ENCODE measurements at regions not wholly inside any gene's neighbourhood (a gene's known extent, or its start where the extent isn't known, plus 50 kb on each side); places are given as distances from the start of the nearest gene placed in this dataset.

GRCh38 chr11:110832539-110832938 lies 120.3 kb upstream of the ARHGAP20 start:
- ATAC-seq: no peak
- intact Hi-C loops (cut with DNase I): no loop called here

GRCh38 chr11:110832080-110832479 lies 119.8 kb upstream of the ARHGAP20 start:
- intact Hi-C loops (cut with DNase I): no loop called here
- no peak for ATAC-seq
- DNase-seq (ENCODE audit: low spot score): no peak

More at GRCh38 chr11:110832539-110832938, 120.3 kb upstream of the ARHGAP20 start:
- no peak for DNase-seq (ENCODE audit: low spot score)

GRCh38 chr11:110830747-110831146 lies 118.5 kb upstream of the ARHGAP20 start:
- DNase-seq (ENCODE audit: low spot score): no peak
- ATAC-seq: no peak
- intact Hi-C loops (cut with DNase I): no loop called here

- no peak for DNase-seq (ENCODE audit: low spot score)
- intact Hi-C loops (cut with DNase I): no loop called here
- ATAC-seq: no peak
Measured at GRCh38 chr11:110830344-110830743, 118.1 kb upstream of the ARHGAP20 start.

GRCh38 chr11:110829873-110830272 lies 117.6 kb upstream of the ARHGAP20 start:
- ATAC-seq (no peak), DNase-seq (ENCODE audit: low spot score) (no peak)
- intact Hi-C loops (cut with DNase I): no loop called here

- ATAC-seq: no peak
- DNase-seq (ENCODE audit: low spot score): no peak
- intact Hi-C loops (cut with DNase I): no loop called here
Measured at GRCh38 chr11:110828086-110828485, 115.8 kb upstream of the ARHGAP20 start.

- no peak for ATAC-seq
- intact Hi-C loops (cut with DNase I): no loop called here
Measured at GRCh38 chr11:110827276-110827675, 115.0 kb upstream of the ARHGAP20 start.

GRCh38 chr11:110824912-110825620 lies 112.8 kb upstream of the ARHGAP20 start:
- DNase-seq (ENCODE audit: low spot score) (no peak), ATAC-seq (no peak)
- intact Hi-C loops (cut with DNase I): no loop called here

More at GRCh38 chr11:110827276-110827675, 115.0 kb upstream of the ARHGAP20 start:
- no peak for DNase-seq (ENCODE audit: low spot score)

GRCh38 chr11:110818032-110818687 lies 105.9 kb upstream of the ARHGAP20 start:
- DNase-seq (ENCODE audit: low spot score) (no peak), ATAC-seq (no peak)
- intact Hi-C loops (cut with DNase I): no loop called here

GRCh38 chr11:110812086-110812733 lies 100.0 kb upstream of the ARHGAP20 start:
- DNase-seq (ENCODE audit: low spot score) (no peak), ATAC-seq (no peak)
- intact Hi-C loops (cut with DNase I): no loop called here

- ATAC-seq (no peak), DNase-seq (ENCODE audit: low spot score) (no peak)
- intact Hi-C loops (cut with DNase I): no loop called here
Measured at GRCh38 chr11:110809417-110810199, 97.4 kb upstream of the ARHGAP20 start.

- DNase-seq (ENCODE audit: low spot score): no peak
- intact Hi-C loops (cut with DNase I): no loop called here
- ATAC-seq: no peak
Measured at GRCh38 chr11:110808248-110808647, 96.0 kb upstream of the ARHGAP20 start.

- intact Hi-C loops (cut with DNase I): no loop called here
- DNase-seq (ENCODE audit: low spot score) (no peak), ATAC-seq (no peak)
Measured at GRCh38 chr11:110807801-110808200, 95.6 kb upstream of the ARHGAP20 start.

GRCh38 chr11:110805756-110806155 lies 93.5 kb upstream of the ARHGAP20 start:
- ATAC-seq: no peak
- intact Hi-C loops (cut with DNase I): no loop called here
- no peak for DNase-seq (ENCODE audit: low spot score)

GRCh38 chr11:110802162-110802561 lies 89.9 kb upstream of the ARHGAP20 start:
- no peak for ATAC-seq
- DNase-seq (ENCODE audit: low spot score): no peak
- intact Hi-C loops (cut with DNase I): no loop called here

- intact Hi-C loops (cut with DNase I): no loop called here
- ATAC-seq (no peak), DNase-seq (ENCODE audit: low spot score) (no peak)
Measured at GRCh38 chr11:110801328-110801727, 89.1 kb upstream of the ARHGAP20 start.

GRCh38 chr11:110798201-110798900 lies 86.1 kb upstream of the ARHGAP20 start:
- ATAC-seq (no peak), DNase-seq (ENCODE audit: low spot score) (no peak)
- intact Hi-C loops (cut with DNase I): no loop called here

GRCh38 chr11:110797453-110797852 lies 85.2 kb upstream of the ARHGAP20 start:
- DNase-seq (ENCODE audit: low spot score) (no peak), ATAC-seq (no peak)
- intact Hi-C loops (cut with DNase I): no loop called here

- intact Hi-C loops (cut with DNase I): no loop called here
- ATAC-seq (no peak), DNase-seq (ENCODE audit: low spot score) (no peak)
Measured at GRCh38 chr11:110795112-110795624, 82.9 kb upstream of the ARHGAP20 start.
